ENCODE measurements at regions not wholly inside any gene's neighbourhood (a gene's known extent, or its start where the extent isn't known, plus 50 kb on each side); places are given as distances from the start of the nearest gene placed in this dataset.

GRCh38 chr14:61894452-61895077 is 132.3 kb downstream of the SNAPC1 start:
- DNase-seq = peak; percentile 23

- DNase-seq = no peak
These were observed 135.1 kb downstream of the SNAPC1 start for GRCh38 chr14:61897300-61897699.

GRCh38 chr14:61898568-61898967 is 136.3 kb downstream of the SNAPC1 start:
- no peak for DNase-seq

GRCh38 chr14:61899497-61899896 is 137.3 kb downstream of the SNAPC1 start:
- DNase-seq = no peak

GRCh38 chr14:61904946-61905345 is 142.7 kb downstream of the SNAPC1 start:
- DNase-seq = no peak

GRCh38 chr14:61911574-61911973 is 149.4 kb downstream of the SNAPC1 start:
- DNase-seq = no peak

- DNase-seq = no peak
These were observed 156.8 kb downstream of the SNAPC1 start for GRCh38 chr14:61918998-61919397.

GRCh38 chr14:61923348-61923747 is 161.1 kb downstream of the SNAPC1 start:
- DNase-seq = no peak

- DNase-seq = peak; percentile 31
These were observed 162.8 kb downstream of the SNAPC1 start for GRCh38 chr14:61925043-61925442.

GRCh38 chr14:61925732-61926435 is 163.7 kb downstream of the SNAPC1 start:
- peak; percentile 9 for DNase-seq

- DNase-seq = peak; percentile 80
These were observed 164.8 kb downstream of the SNAPC1 start for GRCh38 chr14:61927060-61927459.

GRCh38 chr14:61927520-61927919 is 165.3 kb downstream of the SNAPC1 start:
- peak; percentile 78 for DNase-seq

- DNase-seq = no peak
These were observed 166.1 kb downstream of the SNAPC1 start for GRCh38 chr14:61928300-61928699.

GRCh38 chr14:61928701-61929100 is 166.5 kb downstream of the SNAPC1 start:
- DNase-seq = no peak

- DNase-seq = no peak
These were observed 167.4 kb downstream of the SNAPC1 start for GRCh38 chr14:61929651-61930050.

GRCh38 chr14:61930101-61930857 is 168.1 kb downstream of the SNAPC1 start:
- DNase-seq = no peak

GRCh38 chr14:61932974-61933373 is 170.8 kb downstream of the SNAPC1 start:
- DNase-seq = no peak

- peak; percentile 77 for DNase-seq
These were observed 172.2 kb downstream of the SNAPC1 start for GRCh38 chr14:61934385-61934784.

- DNase-seq = no peak
These were observed 177.6 kb downstream of the SNAPC1 start for GRCh38 chr14:61939776-61940175.

GRCh38 chr14:61940666-61941420 is 178.6 kb downstream of the SNAPC1 start:
- no peak for DNase-seq

- no peak for DNase-seq
These were observed 179.4 kb downstream of the SNAPC1 start for GRCh38 chr14:61941421-61942150.

- DNase-seq = no peak
These were observed 186.2 kb downstream of the SNAPC1 start for GRCh38 chr14:61948376-61948775.
